ENCODE measurements at regions not wholly inside any gene's neighbourhood (a gene's known extent, or its start where the extent isn't known, plus 50 kb on each side); places are given as distances from the start of the nearest gene placed in this dataset.

GRCh38 chr4:91653067-91653466, 650.7 kb upstream of the GRID2 start:
- Histone ChIP-seq H3K27ac (replicated peaks; ENCODE audit: low read length) (no peak overlapping the region), H3K14ac (ENCODE audit: low read length) (no peak overlapping the region), H3K23ac (ENCODE audit: low read depth, low read length, poor library complexity) (no peak overlapping the region), H3K79me1 (ENCODE audit: low read depth, low read length) (no peaks in the 10 kb centered on the region), H3K4me2 (ENCODE audit: insufficient read depth, low read length, poor library complexity, severe bottlenecking) (no peak overlapping the region), H3K36me3 (replicated peaks in 1 of 2; ENCODE audit: control insufficient read depth in 2 of 2, insufficient read depth in 2 of 2, low read length in 2 of 2) (no peaks in the 10 kb centered on the region), H3K9ac (ENCODE audit: low read depth, low read length, poor library complexity) (no peak overlapping the region), H2BK15ac (ENCODE audit: low read length) (no peak overlapping the region), H4K8ac (ENCODE audit: low read depth, low read length) (no peak overlapping the region), H2BK12ac (ENCODE audit: low read length) (no peak overlapping the region), H3K9me3 (replicated peaks in 1 of 2; ENCODE audit: control insufficient read depth in 2 of 2, insufficient read depth in 1 of 2, low read depth in 1 of 2, low read length in 2 of 2) (no peaks in the 10 kb centered on the region), H3K18ac (ENCODE audit: low read length) (no peak overlapping the region), H3K4ac (ENCODE audit: low read length) (no peak overlapping the region), H3K27me3 (ENCODE audit: control insufficient read depth in 3 of 3, insufficient read depth in 3 of 3, low read depth in 1 of 3, low read length in 3 of 3) (no peaks in the 10 kb centered on the region), H3K4me3 (ENCODE audit: low read length in 2 of 2) (no peak overlapping the region), H2AK5ac (ENCODE audit: low read depth, low read length) (no peak overlapping the region), H3K4me1 (ENCODE audit: control insufficient read depth in 2 of 2, insufficient read depth in 1 of 2, low read depth in 1 of 2, low read length in 2 of 2) (no peaks in the 10 kb centered on the region), H2AFZ (ENCODE audit: low read length) (no peak overlapping the region), H2BK5ac (ENCODE audit: low read length) (no peak overlapping the region), H4K91ac (ENCODE audit: low read depth, low read length, poor library complexity) (no peak overlapping the region), H2BK120ac (ENCODE audit: low read depth, low read length) (no peak overlapping the region)
- no CpG with 5 or more reads among the region's 1 CpG for WGBS, 2 donors (ENCODE audit: extremely low coverage in 2 of 2, insufficient read length in 2 of 2, insufficient replicate concordance in 1 of 2)
- no peak for DNase-seq (ENCODE audit: low spot score)

GRCh38 chr4:91681091-91681490, 622.7 kb upstream of the GRID2 start:
- no peak overlapping the region for H3K4me3 ChIP-seq (ENCODE audit: low read length in 2 of 2)
- H3K9ac ChIP-seq (ENCODE audit: low read depth, low read length, poor library complexity): no peak overlapping the region
- H3K27ac ChIP-seq (replicated peaks; ENCODE audit: low read length): no peak overlapping the region
- H3K4me2 ChIP-seq (ENCODE audit: insufficient read depth, low read length, poor library complexity, severe bottlenecking): no peak overlapping the region
- no peak overlapping the region for H4K91ac ChIP-seq (ENCODE audit: low read depth, low read length, poor library complexity)
- no peaks in the 10 kb centered on the region for H3K79me1 ChIP-seq (ENCODE audit: low read depth, low read length)
- H3K23ac ChIP-seq (ENCODE audit: low read depth, low read length, poor library complexity): no peak overlapping the region
- H3K9me3 ChIP-seq (replicated peaks in 1 of 2; ENCODE audit: control insufficient read depth in 2 of 2, insufficient read depth in 1 of 2, low read depth in 1 of 2, low read length in 2 of 2): no peaks in the 10 kb centered on the region
- no peaks in the 10 kb centered on the region for H3K36me3 ChIP-seq (replicated peaks in 1 of 2; ENCODE audit: control insufficient read depth in 2 of 2, insufficient read depth in 2 of 2, low read length in 2 of 2)
- H3K18ac ChIP-seq (ENCODE audit: low read length): no peak overlapping the region
- H2BK15ac ChIP-seq (ENCODE audit: low read length): no peak overlapping the region
- no peaks in the 10 kb centered on the region for H3K27me3 ChIP-seq (ENCODE audit: control insufficient read depth in 3 of 3, insufficient read depth in 3 of 3, low read depth in 1 of 3, low read length in 3 of 3)
- H2BK5ac ChIP-seq (ENCODE audit: low read length): no peak overlapping the region
- H3K4me1 ChIP-seq (ENCODE audit: control insufficient read depth in 2 of 2, insufficient read depth in 1 of 2, low read depth in 1 of 2, low read length in 2 of 2): peaks cover 0 to 2% of the 10 kb centered on the region in 2 donors
- no peak overlapping the region for H2AFZ ChIP-seq (ENCODE audit: low read length)
- H2AK5ac ChIP-seq (ENCODE audit: low read depth, low read length): no peak overlapping the region
- H2BK12ac ChIP-seq (ENCODE audit: low read length): no peak overlapping the region
- no peak overlapping the region for H3K14ac ChIP-seq (ENCODE audit: low read length)
- H3K4ac ChIP-seq (ENCODE audit: low read length): no peak overlapping the region
- H2BK120ac ChIP-seq (ENCODE audit: low read depth, low read length): no peak overlapping the region
- H4K8ac ChIP-seq (ENCODE audit: low read depth, low read length): no peak overlapping the region
- DNase-seq (ENCODE audit: low spot score): no peak

GRCh38 chr4:91681544-91681943, 622.2 kb upstream of the GRID2 start:
- H3K4me3 ChIP-seq (ENCODE audit: low read length in 2 of 2): no peak overlapping the region
- H4K8ac ChIP-seq (ENCODE audit: low read depth, low read length): no peak overlapping the region
- peaks cover 0 to 2% of the 10 kb centered on the region in 2 donors for H3K4me1 ChIP-seq (ENCODE audit: control insufficient read depth in 2 of 2, insufficient read depth in 1 of 2, low read depth in 1 of 2, low read length in 2 of 2)
- H2BK12ac ChIP-seq (ENCODE audit: low read length): no peak overlapping the region
- DNase-seq (ENCODE audit: low spot score): no peak
- no peak overlapping the region for H2BK5ac ChIP-seq (ENCODE audit: low read length)
- H3K9me3 ChIP-seq (replicated peaks in 1 of 2; ENCODE audit: control insufficient read depth in 2 of 2, insufficient read depth in 1 of 2, low read depth in 1 of 2, low read length in 2 of 2): no peaks in the 10 kb centered on the region
- no peaks in the 10 kb centered on the region for H3K36me3 ChIP-seq (replicated peaks in 1 of 2; ENCODE audit: control insufficient read depth in 2 of 2, insufficient read depth in 2 of 2, low read length in 2 of 2)
- no peaks in the 10 kb centered on the region for H3K79me1 ChIP-seq (ENCODE audit: low read depth, low read length)
- no peak overlapping the region for H2AK5ac ChIP-seq (ENCODE audit: low read depth, low read length)
- no peak overlapping the region for H2BK120ac ChIP-seq (ENCODE audit: low read depth, low read length)
- H3K14ac ChIP-seq (ENCODE audit: low read length): no peak overlapping the region
- H4K91ac ChIP-seq (ENCODE audit: low read depth, low read length, poor library complexity): no peak overlapping the region
- no peak overlapping the region for H3K9ac ChIP-seq (ENCODE audit: low read depth, low read length, poor library complexity)
- WGBS, 2 donors (ENCODE audit: extremely low coverage in 2 of 2, insufficient read length in 2 of 2, insufficient replicate concordance in 1 of 2): no CpG with 5 or more reads among the region's 1 CpG
- H3K27me3 ChIP-seq (ENCODE audit: control insufficient read depth in 3 of 3, insufficient read depth in 3 of 3, low read depth in 1 of 3, low read length in 3 of 3): no peaks in the 10 kb centered on the region
- H3K4me2 ChIP-seq (ENCODE audit: insufficient read depth, low read length, poor library complexity, severe bottlenecking): no peak overlapping the region
- H2AFZ ChIP-seq (ENCODE audit: low read length): no peak overlapping the region
- H2BK15ac ChIP-seq (ENCODE audit: low read length): no peak overlapping the region
- H3K23ac ChIP-seq (ENCODE audit: low read depth, low read length, poor library complexity): no peak overlapping the region
- no peak overlapping the region for H3K18ac ChIP-seq (ENCODE audit: low read length)
- no peak overlapping the region for H3K27ac ChIP-seq (replicated peaks; ENCODE audit: low read length)
- no peak overlapping the region for H3K4ac ChIP-seq (ENCODE audit: low read length)

- Histone ChIP-seq H3K14ac (ENCODE audit: low read length) (no peak overlapping the region), H2BK5ac (ENCODE audit: low read length) (no peak overlapping the region), H2BK15ac (ENCODE audit: low read length) (no peak overlapping the region), H3K36me3 (replicated peaks in 1 of 2; ENCODE audit: control insufficient read depth in 2 of 2, insufficient read depth in 2 of 2, low read length in 2 of 2) (no peaks in the 10 kb centered on the region), H3K23ac (ENCODE audit: low read depth, low read length, poor library complexity) (no peak overlapping the region), H3K4ac (ENCODE audit: low read length) (no peak overlapping the region), H3K79me1 (ENCODE audit: low read depth, low read length) (no peaks in the 10 kb centered on the region), H3K4me1 (ENCODE audit: control insufficient read depth in 2 of 2, insufficient read depth in 1 of 2, low read depth in 1 of 2, low read length in 2 of 2) (peaks cover 0 to 2% of the 10 kb centered on the region in 2 donors), H2AFZ (ENCODE audit: low read length) (no peak overlapping the region), H3K4me3 (ENCODE audit: low read length in 2 of 2) (no peak overlapping the region), H3K9me3 (replicated peaks in 1 of 2; ENCODE audit: control insufficient read depth in 2 of 2, insufficient read depth in 1 of 2, low read depth in 1 of 2, low read length in 2 of 2) (no peaks in the 10 kb centered on the region), H3K27ac (replicated peaks; ENCODE audit: low read length) (no peak overlapping the region), H2AK5ac (ENCODE audit: low read depth, low read length) (no peak overlapping the region), H2BK12ac (ENCODE audit: low read length) (no peak overlapping the region), H3K4me2 (ENCODE audit: insufficient read depth, low read length, poor library complexity, severe bottlenecking) (no peak overlapping the region), H2BK120ac (ENCODE audit: low read depth, low read length) (no peak overlapping the region), H4K91ac (ENCODE audit: low read depth, low read length, poor library complexity) (no peak overlapping the region), H3K27me3 (ENCODE audit: control insufficient read depth in 3 of 3, insufficient read depth in 3 of 3, low read depth in 1 of 3, low read length in 3 of 3) (no peaks in the 10 kb centered on the region), H3K18ac (ENCODE audit: low read length) (no peak overlapping the region), H4K8ac (ENCODE audit: low read depth, low read length) (no peak overlapping the region), H3K9ac (ENCODE audit: low read depth, low read length, poor library complexity) (no peak overlapping the region)
- WGBS, 2 donors (ENCODE audit: extremely low coverage in 2 of 2, insufficient read length in 2 of 2, insufficient replicate concordance in 1 of 2): no CpG with 5 or more reads among the region's 1 CpG
- DNase-seq (ENCODE audit: low spot score): no peak
Measured at GRCh38 chr4:91684955-91685354, 618.8 kb upstream of the GRID2 start.

Data from neuronal stem cell (in vitro differentiated cells).